T-cell (primary cell): ENCODE measurements at regions not wholly inside any gene's neighbourhood (a gene's known extent, or its start where the extent isn't known, plus 50 kb on each side); places are given as distances from the start of the nearest gene placed in this dataset.
A peak's percentile ranks its signal among the peaks of the same experiment; 100 is the strongest.
"Not testable (repeated sequence)": the region's sequence is repeated elsewhere in the genome, so short reads cannot be mapped to it uniquely, and the experiment has no call there.

Source experiments
- ATAC-seq, 4 experiments: fragments of 200-7000 bp in 3 of 4; fragments of 150-1000 bp in 1 of 4; cut with Tn5 transposase; replicated peaks in 1 of 4; 1 replicate in 3 of 4; 2 replicates in 1 of 4; pipeline ENCODE4 v1.10.0; 2021; ENCODE audit warnings: moderate library complexity in 3 of 4, mild to moderate bottlenecking in 2 of 4, moderate number of reproducible peaks in 1 of 4
- CTCF ChIA-PET, 2 donors: fragments of 300-600 bp; sonication (Branson Sonifier 250); formaldehyde crosslinking; loops; one replicate each; lab custom pipeline; 2022; ENCODE audit warnings: antibody characterized with exemption in 2 of 2; lab: Charles Lee
- POLR2A ChIA-PET, 2 donors: fragments of 300-600 bp; sonication (Branson Sonifier 250); formaldehyde crosslinking; loops; one replicate each; lab custom pipeline; 2022; ENCODE audit warnings: antibody characterized with exemption in 2 of 2; lab: Charles Lee
- DNase-seq, 35 experiments: peaks; one replicate each; pipeline versions ENCODE4 v3.0.0 to v3.0.0-alpha.2; 2013 to 2023
- H3K27ac ChIP-seq: one replicate; pipeline ENCODE4 v1.5.1; 2013; ENCODE audit warnings: low read length
- H3K27me3 ChIP-seq, 2 experiments: replicated peaks in 1 of 2; 1 replicate in 1 of 2; 2 replicates in 1 of 2; pipeline versions ENCODE4 v1.6.1 to v1.7.0; 2013; ENCODE audit warnings: low read length in 1 of 2, mixed read lengths in 1 of 2; ENCODE audit not compliant: control insufficient read depth in 2 of 2, insufficient read depth in 2 of 2; ENCODE audit errors: extremely low read depth in 1 of 2
- H3K36me3 ChIP-seq, 2 donors: 1 replicate in 1 of 2; 2 replicates in 1 of 2; pipeline versions ENCODE4 v1.6.1 to v1.7.0; 2013; ENCODE audit warnings: low read length in 1 of 2; ENCODE audit not compliant: control insufficient read depth in 2 of 2, insufficient read depth in 1 of 2; ENCODE audit errors: extremely low read depth in 1 of 2
- H3K4me1 ChIP-seq, 2 experiments: 1 replicate in 1 of 2; 2 replicates in 1 of 2; pipeline versions ENCODE4 v1.6.1 to v1.7.0; 2013; ENCODE audit warnings: low read length in 2 of 2, mixed read lengths in 1 of 2; ENCODE audit not compliant: insufficient read depth in 2 of 2, control insufficient read depth in 1 of 2; ENCODE audit errors: extremely low read depth in 1 of 2
- H3K4me3 ChIP-seq, 2 donors: 1 replicate in 1 of 2; 2 replicates in 1 of 2; pipeline versions ENCODE4 v1.5.1 to v1.7.0; 2013; ENCODE audit warnings: mild to moderate bottlenecking in 2 of 2, low read length in 1 of 2, moderate library complexity in 1 of 2; ENCODE audit not compliant: control insufficient read depth in 1 of 2; ENCODE audit errors: extremely low read depth in 1 of 2
- H3K9me3 ChIP-seq: 2 replicates; pipeline ENCODE4 v1.7.0; 2013
- H3K27ac Mint-ChIP-seq, 2 donors: one replicate each; pipeline ENCODE4 v1.8.0; 2020 to 2021; ENCODE audit warnings: mild to moderate bottlenecking in 2 of 2, mixed read lengths in 2 of 2
- H3K27me3 Mint-ChIP-seq, 2 donors: one replicate each; pipeline ENCODE4 v1.8.0; 2021 to 2022; ENCODE audit warnings: mixed read lengths in 2 of 2
- H3K36me3 Mint-ChIP-seq: one replicate; pipeline ENCODE4 v1.8.0; 2021; ENCODE audit warnings: mixed read lengths
- H3K4me1 Mint-ChIP-seq, 3 donors: one replicate each; pipeline ENCODE4 v1.8.0; 2020 to 2022; ENCODE audit warnings: mixed read lengths in 3 of 3, mild to moderate bottlenecking in 1 of 3
- H3K4me3 Mint-ChIP-seq, 3 donors: one replicate each; pipeline ENCODE4 v1.8.0; 2020 to 2022; ENCODE audit warnings: mild to moderate bottlenecking in 3 of 3, mixed read lengths in 3 of 3, moderate library complexity in 3 of 3
- H3K9me3 Mint-ChIP-seq, 3 donors: one replicate each; pipeline ENCODE4 v1.8.0; 2020 to 2022; ENCODE audit warnings: mixed read lengths in 3 of 3
- WGBS: methylation state at CpG from one replicate; pipeline ENCODE4 v1.1.5; 2013; ENCODE audit warnings: missing lambda C conversion rate; ENCODE audit not compliant: insufficient coverage; 5-methylcytosine and 5-hydroxymethylcytosine counted together

- DNase-seq, result no peak
- no peak for ATAC-seq
- no peak overlapping the region for H3K27ac Mint-ChIP-seq
- H3K27me3 Mint-ChIP-seq, result peaks cover 5% of the 10 kb centered on the region in 2 donors
- WGBS, result 74% methylated on average over 7 of the region's 8 CpGs
- Histone ChIP-seq H3K4me1 (peaks cover 2 to 13% of the 10 kb centered on the region in 2 experiments), H3K27me3 (peaks cover 0 to 29% of the 10 kb centered on the region in 2 experiments), H3K9me3 (no peaks in the 10 kb centered on the region), H3K4me3 (no peak overlapping the region), H3K27ac (no peak overlapping the region), H3K36me3 (no peaks in the 10 kb centered on the region)
- H3K4me3 Mint-ChIP-seq, result peak overlapping the region in 1 of 3 donors; percentile 43
- peaks cover 5 to 10% (median 5%) of the 10 kb centered on the region in 3 donors for H3K4me1 Mint-ChIP-seq
- ChIA-PET CTCF (interaction anchor here in 1 of 2 donors (1.1 kb wide), 1 partner anchor 777 kb away, joined by 3 read pairs; no protein-coding TSS in a partner anchor), POLR2A (no interaction called here)
- no peaks in the 10 kb centered on the region for H3K9me3 Mint-ChIP-seq
- no peaks in the 10 kb centered on the region for H3K36me3 Mint-ChIP-seq
Measured at GRCh38 chr14:101628975-101629374, 67.7 kb downstream of the DIO3 start.

GRCh38 chr14:101630056-101630965 is 69.0 kb downstream of the DIO3 start:
- no peaks in the 10 kb centered on the region for H3K36me3 ChIP-seq
- WGBS, result 90% methylated on average over 18 of the region's 22 CpGs
- DNase-seq (no peak), ATAC-seq (no peak)
- H3K36me3 Mint-ChIP-seq, result no peaks in the 10 kb centered on the region
- no peaks in the 10 kb centered on the region for H3K9me3 Mint-ChIP-seq
- peaks cover 10% of the 10 kb centered on the region in 2 donors for H3K27me3 Mint-ChIP-seq
- no peaks in the 10 kb centered on the region for H3K9me3 ChIP-seq
- no peak overlapping the region for H3K4me3 Mint-ChIP-seq
- H3K4me1 Mint-ChIP-seq, result peaks cover 7 to 14% (median 8%) of the 10 kb centered on the region in 3 donors
- no peak overlapping the region for H3K27ac ChIP-seq
- H3K27me3 ChIP-seq, result peaks cover 0 to 38% of the 10 kb centered on the region in 2 experiments
- H3K4me1 ChIP-seq, result peaks cover 2 to 13% of the 10 kb centered on the region in 2 experiments
- no peak overlapping the region for H3K4me3 ChIP-seq
- ChIA-PET CTCF (no interaction called here), POLR2A (no interaction called here)
- H3K27ac Mint-ChIP-seq, result no peak overlapping the region

- peaks cover 2 to 13% of the 10 kb centered on the region in 2 experiments for H3K4me1 ChIP-seq
- ATAC-seq (no peak), DNase-seq (no peak)
- peaks cover 7 to 14% (median 8%) of the 10 kb centered on the region in 3 donors for H3K4me1 Mint-ChIP-seq
- ChIA-PET CTCF (no interaction called here), POLR2A (no interaction called here)
- no peaks in the 10 kb centered on the region for H3K36me3 ChIP-seq
- H3K4me3 ChIP-seq, result no peak overlapping the region
- H3K9me3 Mint-ChIP-seq, result no peaks in the 10 kb centered on the region
- peaks cover 10 to 17% of the 10 kb centered on the region in 2 donors for H3K27me3 Mint-ChIP-seq
- no CpG with 5 or more reads among the region's 3 CpGs for WGBS
- H3K27ac Mint-ChIP-seq, result no peak overlapping the region
- H3K9me3 ChIP-seq, result no peaks in the 10 kb centered on the region
- H3K27me3 ChIP-seq, result peaks cover 0 to 45% of the 10 kb centered on the region in 2 experiments
- H3K4me3 Mint-ChIP-seq, result no peak overlapping the region
- H3K27ac ChIP-seq, result no peak overlapping the region
- H3K36me3 Mint-ChIP-seq, result no peaks in the 10 kb centered on the region
Measured at GRCh38 chr14:101631199-101631598, 69.9 kb downstream of the DIO3 start.

- Mint-ChIP-seq H3K27me3 (peaks cover 16 to 24% of the 10 kb centered on the region in 2 donors), H3K4me1 (peaks cover 7 to 14% (median 8%) of the 10 kb centered on the region in 3 donors)
- H3K27me3 ChIP-seq, result peaks cover 0 to 52% of the 10 kb centered on the region in 2 experiments
- CTCF ChIA-PET, H3K9me3 ChIP-seq, H3K36me3 Mint-ChIP-seq, H3K27ac Mint-ChIP-seq, H3K27ac ChIP-seq, H3K9me3 Mint-ChIP-seq, H3K4me3 ChIP-seq, ATAC-seq, H3K36me3 ChIP-seq, H3K4me3 Mint-ChIP-seq, DNase-seq, POLR2A ChIA-PET: not testable (repeated sequence)
- H3K4me1 ChIP-seq, result peaks cover 2 to 13% of the 10 kb centered on the region in 2 experiments
- 84% methylated on average over 9 of the region's 13 CpGs for WGBS
Measured at GRCh38 chr14:101631970-101632369, 70.7 kb downstream of the DIO3 start.

GRCh38 chr14:101632520-101632919 is 71.2 kb downstream of the DIO3 start:
- ATAC-seq (no peak), DNase-seq (no peak)
- Mint-ChIP-seq H3K4me3 (no peak overlapping the region), H3K27me3 (peaks cover 16 to 25% of the 10 kb centered on the region in 2 donors), H3K4me1 (peaks cover 7 to 14% (median 8%) of the 10 kb centered on the region in 3 donors), H3K36me3 (no peaks in the 10 kb centered on the region), H3K9me3 (no peaks in the 10 kb centered on the region), H3K27ac (no peak overlapping the region)
- Histone ChIP-seq H3K27ac (no peak overlapping the region), H3K9me3 (no peaks in the 10 kb centered on the region), H3K27me3 (peaks cover 0 to 53% of the 10 kb centered on the region in 2 experiments), H3K4me1 (peaks cover 2 to 13% of the 10 kb centered on the region in 2 experiments), H3K36me3 (no peaks in the 10 kb centered on the region), H3K4me3 (no peak overlapping the region)
- WGBS, result 92% methylated on average over 6 of the region's 8 CpGs
- ChIA-PET CTCF (no interaction called here), POLR2A (no interaction called here)

GRCh38 chr14:101633276-101633675 is 72.0 kb downstream of the DIO3 start:
- 80% methylated on average over 6 of the region's 10 CpGs for WGBS
- CTCF ChIA-PET, result no interaction called here
- H3K4me1 Mint-ChIP-seq, result peaks cover 3 to 10% (median 6%) of the 10 kb centered on the region in 3 donors
- DNase-seq (no peak), ATAC-seq (no peak)
- no peak overlapping the region for H3K4me3 ChIP-seq
- no peaks in the 10 kb centered on the region for H3K9me3 Mint-ChIP-seq
- no peak overlapping the region for H3K27ac Mint-ChIP-seq
- H3K4me3 Mint-ChIP-seq, result no peak overlapping the region
- POLR2A ChIA-PET, result no interaction called here
- no peaks in the 10 kb centered on the region for H3K36me3 Mint-ChIP-seq
- peaks cover 0 to 51% of the 10 kb centered on the region in 2 experiments for H3K27me3 ChIP-seq
- no peaks in the 10 kb centered on the region for H3K36me3 ChIP-seq
- H3K9me3 ChIP-seq, result no peaks in the 10 kb centered on the region
- H3K4me1 ChIP-seq, result peaks cover under 1 to 5% of the 10 kb centered on the region in 2 experiments
- peaks cover 17 to 27% of the 10 kb centered on the region in 2 donors for H3K27me3 Mint-ChIP-seq
- no peak overlapping the region for H3K27ac ChIP-seq
